Tibial nerve (tissue), 4 donors: ENCODE measurements at regions not wholly inside any gene's neighbourhood (a gene's known extent, or its start where the extent isn't known, plus 50 kb on each side); places are given as distances from the start of the nearest gene placed in this dataset.

Experiments used
- EP300 ChIP-seq, 2 donors: sonication (generic); formaldehyde crosslinking; IDR thresholded peaks; one replicate each; pipeline ENCODE4 v1.6.1; 2017; ENCODE audit warnings: antibody characterized with exemption in 2 of 2, mild to moderate bottlenecking in 1 of 2
- POLR2A ChIP-seq, 2 donors: fragments of 450-650 bp; IDR thresholded peaks; one replicate each; pipeline ENCODE4 v1.6.1; 2017; ENCODE audit warnings: antibody characterized with exemption in 2 of 2, mild to moderate bottlenecking in 2 of 2, moderate library complexity in 2 of 2
- TF ChIP-seq, protein P1 (sequence below), 5 experiments: fragments of 200-600 bp in 3 of 5; fragments of 450-650 bp in 2 of 5; sonication (generic) in 3 of 5; IDR thresholded peaks; one replicate each; pipeline ENCODE4 v1.5.1; 2016 to 2019; ENCODE audit warnings: antibody characterized with exemption in 5 of 5, mild to moderate bottlenecking in 3 of 5, moderate library complexity in 2 of 5

GRCh38 chr10:71132321-71132810, 80.0 kb upstream of the UNC5B start:
- TF ChIP-seq, protein P1, sequence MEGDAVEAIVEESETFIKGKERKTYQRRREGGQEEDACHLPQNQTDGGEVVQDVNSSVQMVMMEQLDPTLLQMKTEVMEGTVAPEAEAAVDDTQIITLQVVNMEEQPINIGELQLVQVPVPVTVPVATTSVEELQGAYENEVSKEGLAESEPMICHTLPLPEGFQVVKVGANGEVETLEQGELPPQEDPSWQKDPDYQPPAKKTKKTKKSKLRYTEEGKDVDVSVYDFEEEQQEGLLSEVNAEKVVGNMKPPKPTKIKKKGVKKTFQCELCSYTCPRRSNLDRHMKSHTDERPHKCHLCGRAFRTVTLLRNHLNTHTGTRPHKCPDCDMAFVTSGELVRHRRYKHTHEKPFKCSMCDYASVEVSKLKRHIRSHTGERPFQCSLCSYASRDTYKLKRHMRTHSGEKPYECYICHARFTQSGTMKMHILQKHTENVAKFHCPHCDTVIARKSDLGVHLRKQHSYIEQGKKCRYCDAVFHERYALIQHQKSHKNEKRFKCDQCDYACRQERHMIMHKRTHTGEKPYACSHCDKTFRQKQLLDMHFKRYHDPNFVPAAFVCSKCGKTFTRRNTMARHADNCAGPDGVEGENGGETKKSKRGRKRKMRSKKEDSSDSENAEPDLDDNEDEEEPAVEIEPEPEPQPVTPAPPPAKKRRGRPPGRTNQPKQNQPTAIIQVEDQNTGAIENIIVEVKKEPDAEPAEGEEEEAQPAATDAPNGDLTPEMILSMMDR (IDR thresholded peaks at IDR 0.05) = no peak
- TF ChIP-seq POLR2A (IDR thresholded peaks at IDR 0.05) = no peak
- TF ChIP-seq EP300 (IDR thresholded peaks at IDR 0.05) = no peak
